ENCODE measurements at regions not wholly inside any gene's neighbourhood (a gene's known extent, or its start where the extent isn't known, plus 50 kb on each side); places are given as distances from the start of the nearest gene placed in this dataset.

GRCh38 chr2:16101196-16101595, 160.8 kb downstream of the MYCN start:
- Histone ChIP-seq H2BK120ac (ENCODE audit: low read depth, low read length) (no peak overlapping the region), H3K23ac (ENCODE audit: low read depth, low read length) (no peak overlapping the region), H4K5ac (ENCODE audit: low read depth, low read length) (no peak overlapping the region), H3K4me2 (ENCODE audit: low read depth, low read length) (no peak overlapping the region), H3K4ac (ENCODE audit: low read depth, low read length) (no peak overlapping the region), H2BK5ac (ENCODE audit: low read depth, low read length, poor library complexity, severe bottlenecking) (no peak overlapping the region), H2AK9ac (replicated peaks; ENCODE audit: low read depth, low read length, poor library complexity) (no peak overlapping the region), H3K14ac (replicated peaks; ENCODE audit: low read depth, low read length) (no peak overlapping the region), H3K9me1 (ENCODE audit: insufficient read depth, low read length) (no peaks in the 10 kb centered on the region), H3K9ac (ENCODE audit: low read depth, low read length) (no peak overlapping the region), H2BK15ac (ENCODE audit: low read depth, low read length) (no peak overlapping the region), H3K36me3 (ENCODE audit: control insufficient read depth, insufficient read depth, low read length) (no peaks in the 10 kb centered on the region), H2AFZ (replicated peaks; ENCODE audit: low read length, poor library complexity) (no peak overlapping the region), H2BK20ac (ENCODE audit: low read depth, low read length) (no peak overlapping the region), H2AK5ac (ENCODE audit: low read depth, low read length) (no peak overlapping the region), H3K4me1 (ENCODE audit: control insufficient read depth, insufficient read depth, low read length) (no peaks in the 10 kb centered on the region), H3K27ac (ENCODE audit: insufficient read depth, low read length) (no peak overlapping the region), H4K8ac (ENCODE audit: low read depth in 2 of 2, low read length in 2 of 2) (no peak overlapping the region), H3K27me3 (ENCODE audit: control insufficient read depth, insufficient read depth, low read length) (no peaks in the 10 kb centered on the region), H3K56ac (ENCODE audit: extremely low read depth, insufficient read depth, low read length) (no peak overlapping the region), H4K20me1 (ENCODE audit: insufficient read depth, low read length) (no peaks in the 10 kb centered on the region), H3K4me3 (ENCODE audit: insufficient read depth, low read depth, low read length) (no peak overlapping the region), H4K91ac (ENCODE audit: insufficient read depth, low read depth, low read length) (no peak overlapping the region), H3K18ac (ENCODE audit: low read depth, low read length) (no peak overlapping the region), H3K9me3 (ENCODE audit: control insufficient read depth, insufficient read depth, low read length) (peaks cover 24% of the 10 kb centered on the region), H3K79me1 (ENCODE audit: low read depth in 1 of 2, low read length in 2 of 2) (no peaks in the 10 kb centered on the region)
- TF ChIP-seq CTCF (conservative IDR thresholded peaks at IDR 0.05; ENCODE audit: low read depth, low read length) (no peak), POLR2A (IDR thresholded peaks at IDR 0.05; ENCODE audit: low read depth, low read length) (no peak), MXI1 (IDR thresholded peaks at IDR 0.05; ENCODE audit: borderline replicate concordance, low read depth, low read length) (no peak), NFE2L2 (IDR thresholded peaks at IDR 0.05; ENCODE audit: low read depth, low read length) (no peak), SMC3 (IDR thresholded peaks at IDR 0.05; ENCODE audit: low read depth, low read length) (no peak), USF2 (IDR thresholded peaks at IDR 0.05; ENCODE audit: low read depth, low read length) (no peak), MAFK (IDR thresholded peaks at IDR 0.05; ENCODE audit: low read depth, low read length) (no peak), RFX5 (IDR thresholded peaks at IDR 0.05; ENCODE audit: low read depth, low read length) (no peak), FOS (IDR thresholded peaks at IDR 0.05; ENCODE audit: low read depth, low read length) (no peak), CHD1 (IDR thresholded peaks at IDR 0.05; ENCODE audit: low read depth, low read length) (no peak), ELK1 (IDR thresholded peaks at IDR 0.05; ENCODE audit: borderline replicate concordance, low read depth, low read length) (no peak), CEBPB (IDR thresholded peaks at IDR 0.05; ENCODE audit: low read depth, low read length) (no peak), RCOR1 (IDR thresholded peaks at IDR 0.05; ENCODE audit: insufficient replicate concordance, low read length) (no peak), MAZ (IDR thresholded peaks at IDR 0.05; ENCODE audit: borderline replicate concordance, low read depth, low read length) (no peak)
- no peak for ATAC-seq (ENCODE audit: low read depth)
- DNase-seq: no peak
- in situ Hi-C loops (cut with MboI; ENCODE audit: low sequenced_read_pairs): no loop called here
- BruUV-seq (replicated peaks): no TSS peak
- POLR2A ChIA-PET (ENCODE audit: unreplicated experiment): no interaction called here
- CTCF ChIA-PET: no interaction called here
- intact Hi-C loops (cut with micrococcal nuclease): no loop called here
- dilution Hi-C loops (cut with HindIII; ENCODE audit: low sequenced_read_pairs, unreplicated experiment): no loop called here
- no CpG with 5 or more reads among the region's 3 CpGs for WGBS, 2 experiments (ENCODE audit: extremely low coverage in 2 of 2, insufficient read length in 1 of 2)

Measured in IMR-90 (cell line).